HL-60 (cell line): ENCODE measurements at regions not wholly inside any gene's neighbourhood (a gene's known extent, or its start where the extent isn't known, plus 50 kb on each side); places are given as distances from the start of the nearest gene placed in this dataset.

Source experiments
- DNase-seq, 2 experiments: peaks; one replicate each; pipeline ENCODE4 v3.0.0-alpha.2; 2010 to 2020; ENCODE audit warnings: low read depth in 1 of 2, low spot score in 1 of 2
- H3K27ac ChIP-seq: fragments of 250-450 bp; sonication (Bioruptor Pico); replicated peaks from 2 replicates; pipeline ENCODE4 v1.5.1; 2020; ENCODE audit warnings: mild to moderate bottlenecking, moderate library complexity
- H3K27me3 ChIP-seq: fragments of 250-450 bp; sonication (Bioruptor Pico); 2 replicates; pipeline ENCODE4 v1.5.1; 2021; ENCODE audit warnings: mild to moderate bottlenecking, moderate library complexity; ENCODE audit not compliant: insufficient read depth, poor library complexity, severe bottlenecking
- H3K4me3 ChIP-seq: replicated peaks from 2 replicates; pipeline ENCODE4 v1.5.1; 2011; ENCODE audit warnings: mild to moderate bottlenecking, control low read depth, low read length; ENCODE audit not compliant: insufficient read depth
- CTCF ChIP-seq: IDR thresholded peaks from one replicate; pipeline ENCODE4 v1.5.1; 2011; ENCODE audit warnings: low read length, control low read depth, inconsistent platforms; ENCODE audit not compliant: insufficient read depth
- GABPA ChIP-seq: IDR thresholded peaks from 2 replicates; pipeline ENCODE4 v1.6.1; 2012; ENCODE audit warnings: low read depth
- POLR2AphosphoS5 ChIP-seq: IDR thresholded peaks from 2 replicates; pipeline ENCODE4 v1.6.1; 2012; ENCODE audit warnings: low read depth
- REST ChIP-seq: IDR thresholded peaks from 2 replicates; pipeline ENCODE4 v1.6.1; 2012; ENCODE audit warnings: low read depth; ENCODE audit not compliant: insufficient replicate concordance
- SPI1 ChIP-seq: IDR thresholded peaks from 2 replicates; pipeline ENCODE4 v1.6.1; 2012; ENCODE audit warnings: low read depth, mild to moderate bottlenecking, borderline replicate concordance

- Histone ChIP-seq H3K27me3 (no peaks in the 10 kb centered on the region), H3K27ac (no peak overlapping the region), H3K4me3 (no peak overlapping the region)
- TF ChIP-seq CTCF (no peak), GABPA (no peak), REST (no peak), SPI1 (no peak), POLR2AphosphoS5 (no peak)
- DNase-seq, result no peak
Measured at GRCh38 chr4:81605271-81605670, 133.6 kb upstream of the RASGEF1B start.

- H3K27ac ChIP-seq, result no peak overlapping the region
- TF ChIP-seq CTCF, result no peak
- TF ChIP-seq POLR2AphosphoS5, result no peak
- no peak for TF ChIP-seq SPI1
- TF ChIP-seq REST, result no peak
- TF ChIP-seq GABPA, result no peak
- DNase-seq, result no peak
Measured at GRCh38 chr4:81604683-81605218, 133.0 kb upstream of the RASGEF1B start.

GRCh38 chr4:81602854-81603253 is 131.1 kb upstream of the RASGEF1B start:
- no peak for TF ChIP-seq POLR2AphosphoS5
- TF ChIP-seq CTCF, result no peak
- no peak for TF ChIP-seq GABPA
- H3K27ac ChIP-seq, result no peak overlapping the region
- DNase-seq, result no peak
- H3K4me3 ChIP-seq, result no peak overlapping the region
- no peaks in the 10 kb centered on the region for H3K27me3 ChIP-seq

More at GRCh38 chr4:81604683-81605218, 133.0 kb upstream of the RASGEF1B start:
- H3K4me3 ChIP-seq, result no peak overlapping the region
- H3K27me3 ChIP-seq, result no peaks in the 10 kb centered on the region

- DNase-seq, result no peak
- H3K27me3 ChIP-seq, result no peaks in the 10 kb centered on the region
- no peak overlapping the region for H3K4me3 ChIP-seq
- no peak overlapping the region for H3K27ac ChIP-seq
- TF ChIP-seq CTCF (no peak), REST (no peak), SPI1 (no peak), POLR2AphosphoS5 (no peak), GABPA (no peak)
Measured at GRCh38 chr4:81601358-81601694, 129.6 kb upstream of the RASGEF1B start.
